ENCODE measurements at regions not wholly inside any gene's neighbourhood (a gene's known extent, or its start where the extent isn't known, plus 50 kb on each side); places are given as distances from the start of the nearest gene placed in this dataset.
"Not testable (repeated sequence)": the region's sequence is repeated elsewhere in the genome, so short reads cannot be mapped to it uniquely, and the experiment has no call there.

- H3K4me3 ChIP-seq: no peak overlapping the region
- no peaks in the 10 kb centered on the region for H3K9me3 ChIP-seq
- H3K4me1 ChIP-seq: peaks cover 0 to 2% (median 0%) of the 10 kb centered on the region in 4 donors
- no peak for DNase-seq (ENCODE audit: low spot score in 2 of 2)
- TF ChIP-seq POLR2A (IDR thresholded peaks at IDR 0.05): no peak
- no peak for TF ChIP-seq EP300 (IDR thresholded peaks at IDR 0.05)
- H3K27ac ChIP-seq: no peak overlapping the region
- no peaks in the 10 kb centered on the region for H3K36me3 ChIP-seq
- H3K27me3 ChIP-seq: no peaks in the 10 kb centered on the region
These were observed 382.3 kb upstream of the NT5C1B start for GRCh38 chr2:18971628-18972027.

- Histone ChIP-seq H3K4me1 (peaks cover 0 to 2% (median 0%) of the 10 kb centered on the region in 4 donors), H3K4me3 (no peak overlapping the region), H3K36me3 (no peaks in the 10 kb centered on the region), H3K9me3 (no peaks in the 10 kb centered on the region), H3K27me3 (no peaks in the 10 kb centered on the region), H3K27ac (no peak overlapping the region)
- no peak for DNase-seq (ENCODE audit: low spot score in 2 of 2)
- TF ChIP-seq EP300 (IDR thresholded peaks at IDR 0.05): no peak
- no peak for TF ChIP-seq POLR2A (IDR thresholded peaks at IDR 0.05)
- TF ChIP-seq, protein P1, sequence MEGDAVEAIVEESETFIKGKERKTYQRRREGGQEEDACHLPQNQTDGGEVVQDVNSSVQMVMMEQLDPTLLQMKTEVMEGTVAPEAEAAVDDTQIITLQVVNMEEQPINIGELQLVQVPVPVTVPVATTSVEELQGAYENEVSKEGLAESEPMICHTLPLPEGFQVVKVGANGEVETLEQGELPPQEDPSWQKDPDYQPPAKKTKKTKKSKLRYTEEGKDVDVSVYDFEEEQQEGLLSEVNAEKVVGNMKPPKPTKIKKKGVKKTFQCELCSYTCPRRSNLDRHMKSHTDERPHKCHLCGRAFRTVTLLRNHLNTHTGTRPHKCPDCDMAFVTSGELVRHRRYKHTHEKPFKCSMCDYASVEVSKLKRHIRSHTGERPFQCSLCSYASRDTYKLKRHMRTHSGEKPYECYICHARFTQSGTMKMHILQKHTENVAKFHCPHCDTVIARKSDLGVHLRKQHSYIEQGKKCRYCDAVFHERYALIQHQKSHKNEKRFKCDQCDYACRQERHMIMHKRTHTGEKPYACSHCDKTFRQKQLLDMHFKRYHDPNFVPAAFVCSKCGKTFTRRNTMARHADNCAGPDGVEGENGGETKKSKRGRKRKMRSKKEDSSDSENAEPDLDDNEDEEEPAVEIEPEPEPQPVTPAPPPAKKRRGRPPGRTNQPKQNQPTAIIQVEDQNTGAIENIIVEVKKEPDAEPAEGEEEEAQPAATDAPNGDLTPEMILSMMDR (IDR thresholded peaks at IDR 0.05): no peak
- WGBS, 2 donors: 84 to 91% methylated on average over 3 of the region's 3 CpGs
These were observed 381.7 kb upstream of the NT5C1B start for GRCh38 chr2:18971069-18971378.

GRCh38 chr2:18966131-18966530, 376.8 kb upstream of the NT5C1B start:
- no peaks in the 10 kb centered on the region for H3K27me3 ChIP-seq
- no peaks in the 10 kb centered on the region for H3K4me1 ChIP-seq
- H3K9me3 ChIP-seq: no peaks in the 10 kb centered on the region
- no peak for DNase-seq (ENCODE audit: low spot score in 2 of 2)
- TF ChIP-seq, protein P1 (IDR thresholded peaks at IDR 0.05): no peak
- TF ChIP-seq EP300 (IDR thresholded peaks at IDR 0.05) (no peak), POLR2A (IDR thresholded peaks at IDR 0.05) (no peak)
- no peaks in the 10 kb centered on the region for H3K36me3 ChIP-seq
- WGBS, 2 donors: 35 to 45% methylated on average over 1 of the region's 1 CpG
- H3K4me3 ChIP-seq: no peak overlapping the region
- no peak overlapping the region for H3K27ac ChIP-seq

DNA sequence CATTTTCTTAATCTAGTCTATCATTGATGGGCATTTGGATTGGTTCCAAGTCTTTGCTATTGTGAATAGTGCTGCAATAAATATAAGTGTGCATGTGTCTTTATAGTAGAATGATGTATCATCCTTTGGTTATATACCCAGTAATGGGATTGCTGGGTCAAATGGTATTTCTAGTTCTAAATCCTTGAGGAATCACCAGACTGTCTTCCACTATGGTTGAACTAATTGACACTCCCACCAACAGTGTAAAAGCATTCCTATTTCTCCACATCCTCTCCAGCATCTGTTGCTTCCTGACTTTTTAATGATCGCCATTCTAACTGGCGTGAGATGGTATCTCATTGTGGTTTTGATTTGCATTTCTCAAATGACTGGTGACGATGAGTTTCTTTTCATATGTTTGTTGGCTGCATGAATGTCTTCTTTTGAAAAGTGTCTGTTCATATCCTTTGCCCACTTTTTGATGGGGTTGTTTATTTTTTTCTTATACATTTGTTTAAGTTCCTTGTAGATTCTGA, 374.4 kb upstream of the NT5C1B start:
- not testable (repeated sequence) for H3K36me3 ChIP-seq; H3K9me3 ChIP-seq; DNase-seq (ENCODE audit: low spot score in 2 of 2); H3K27ac ChIP-seq; H3K4me3 ChIP-seq; H3K4me1 ChIP-seq; H3K27me3 ChIP-seq
- 90 to 94% methylated on average over 3 of the region's 3 CpGs for WGBS, 2 donors

GRCh38 chr2:18961991-18962421, 372.6 kb upstream of the NT5C1B start:
- no peaks in the 10 kb centered on the region for H3K9me3 ChIP-seq
- DNase-seq (ENCODE audit: low spot score in 2 of 2): no peak
- H3K36me3 ChIP-seq: no peaks in the 10 kb centered on the region
- H3K4me1 ChIP-seq: no peaks in the 10 kb centered on the region
- TF ChIP-seq POLR2A (IDR thresholded peaks at IDR 0.05) (no peak), EP300 (IDR thresholded peaks at IDR 0.05) (peak in 1 of 2 donors; percentile 39)
- H3K27me3 ChIP-seq: no peaks in the 10 kb centered on the region
- WGBS, 2 donors: 72 to 79% methylated on average over 14 of the region's 14 CpGs
- no peak overlapping the region for H3K4me3 ChIP-seq
- H3K27ac ChIP-seq: peak overlapping the region in 1 of 4 donors; percentile 47

- Histone ChIP-seq H3K4me3 (no peak overlapping the region), H3K9me3 (peaks cover 0 to 2% (median 0%) of the 10 kb centered on the region in 4 donors), H3K36me3 (no peaks in the 10 kb centered on the region), H3K27me3 (no peaks in the 10 kb centered on the region), H3K4me1 (no peaks in the 10 kb centered on the region), H3K27ac (no peak overlapping the region)
- TF ChIP-seq, protein P1 (IDR thresholded peaks at IDR 0.05): no peak
- no peak for TF ChIP-seq POLR2A (IDR thresholded peaks at IDR 0.05)
- TF ChIP-seq EP300 (IDR thresholded peaks at IDR 0.05): no peak
- DNase-seq (ENCODE audit: low spot score in 2 of 2): no peak
These were observed 370.8 kb upstream of the NT5C1B start for GRCh38 chr2:18959952-18960717.
